ENCODE measurements at regions not wholly inside any gene's neighbourhood (a gene's known extent, or its start where the extent isn't known, plus 50 kb on each side); places are given as distances from the start of the nearest gene placed in this dataset.

GRCh38 chr2:16296331-16297250 lies 356.2 kb downstream of the MYCN start:
- Mint-ChIP-seq H3K27ac (no peak overlapping the region), H3K9me3 (no peaks in the 10 kb centered on the region), H3K4me3 (ENCODE audit: low read depth) (no peak overlapping the region), H3K27me3 (ENCODE audit: low read depth) (peaks cover 3% of the 10 kb centered on the region), H3K4me1 (ENCODE audit: low read depth) (no peaks in the 10 kb centered on the region), H3K36me3 (ENCODE audit: low read depth) (no peaks in the 10 kb centered on the region)
- intact Hi-C loops (cut with micrococcal nuclease), result no loop called here
- no peak for DNase-seq (ENCODE audit: low spot score)

GRCh38 chr2:16296038-16296290 lies 355.6 kb downstream of the MYCN start:
- no peak for DNase-seq (ENCODE audit: low spot score)
- no peaks in the 10 kb centered on the region for H3K36me3 Mint-ChIP-seq (ENCODE audit: low read depth)
- peaks cover 3% of the 10 kb centered on the region for H3K27me3 Mint-ChIP-seq (ENCODE audit: low read depth)
- no peak overlapping the region for H3K27ac Mint-ChIP-seq
- H3K4me1 Mint-ChIP-seq (ENCODE audit: low read depth), result no peaks in the 10 kb centered on the region
- no peak overlapping the region for H3K4me3 Mint-ChIP-seq (ENCODE audit: low read depth)
- H3K9me3 Mint-ChIP-seq, result no peaks in the 10 kb centered on the region
- intact Hi-C loops (cut with micrococcal nuclease), result no loop called here

- no peak for DNase-seq (ENCODE audit: low spot score)
- no peak overlapping the region for H3K4me3 Mint-ChIP-seq (ENCODE audit: low read depth)
- H3K27me3 Mint-ChIP-seq (ENCODE audit: low read depth), result no peaks in the 10 kb centered on the region
- no peaks in the 10 kb centered on the region for H3K36me3 Mint-ChIP-seq (ENCODE audit: low read depth)
- intact Hi-C loops (cut with micrococcal nuclease), result no loop called here
- H3K4me1 Mint-ChIP-seq (ENCODE audit: low read depth), result no peaks in the 10 kb centered on the region
- H3K27ac Mint-ChIP-seq, result no peak overlapping the region
- H3K9me3 Mint-ChIP-seq, result no peaks in the 10 kb centered on the region
These were observed 354.4 kb downstream of the MYCN start for GRCh38 chr2:16294791-16295190.

DNA sequence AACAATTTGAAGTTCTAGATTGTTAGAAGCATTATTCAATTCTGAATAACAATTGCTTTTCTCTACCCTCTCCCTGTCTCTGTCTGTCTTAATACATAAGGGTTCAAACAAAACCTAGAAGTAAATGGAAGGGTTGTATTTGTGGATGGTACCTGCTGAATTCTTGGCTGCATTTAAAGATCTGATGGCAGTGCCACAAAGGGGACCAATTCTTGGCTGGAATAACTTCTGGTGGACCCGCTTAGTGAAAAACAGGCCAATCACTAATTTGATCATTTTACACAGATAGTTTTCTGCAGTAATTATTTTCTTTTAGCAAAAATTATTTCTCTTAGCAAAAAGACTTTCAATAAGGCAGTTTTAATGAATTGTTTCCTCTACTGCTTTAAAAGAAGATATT lies 353.5 kb downstream of the MYCN start:
- Mint-ChIP-seq H3K36me3 (ENCODE audit: low read depth) (no peaks in the 10 kb centered on the region), H3K27me3 (ENCODE audit: low read depth) (no peaks in the 10 kb centered on the region)
- intact Hi-C loops (cut with micrococcal nuclease), result no loop called here

DNA sequence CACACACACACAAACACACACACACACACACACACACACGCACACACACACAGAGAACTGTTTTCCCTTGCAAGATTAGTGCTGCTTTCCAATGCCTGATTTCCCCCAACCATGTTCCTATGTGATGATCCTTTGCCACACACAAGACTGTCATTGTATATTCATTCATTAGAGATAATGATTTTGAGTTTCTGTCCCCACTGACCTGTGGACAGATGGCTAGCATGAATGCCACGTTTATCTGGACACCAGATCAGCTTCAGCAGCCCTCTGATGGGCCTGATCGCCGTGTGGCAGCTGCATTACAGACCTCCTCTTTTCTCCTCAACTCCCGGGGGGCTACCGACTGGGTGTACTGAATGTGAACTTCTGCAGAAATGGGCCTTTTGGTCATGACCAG lies 353.0 kb downstream of the MYCN start:
- no peak overlapping the region for H3K4me3 Mint-ChIP-seq (ENCODE audit: low read depth)
- no peaks in the 10 kb centered on the region for H3K9me3 Mint-ChIP-seq
- no peaks in the 10 kb centered on the region for H3K4me1 Mint-ChIP-seq (ENCODE audit: low read depth)
- H3K36me3 Mint-ChIP-seq (ENCODE audit: low read depth), result no peaks in the 10 kb centered on the region
- no peaks in the 10 kb centered on the region for H3K27me3 Mint-ChIP-seq (ENCODE audit: low read depth)
- DNase-seq (ENCODE audit: low spot score), result no peak
- intact Hi-C loops (cut with micrococcal nuclease), result no loop called here
- no peak overlapping the region for H3K27ac Mint-ChIP-seq

More for the DNA sequence above, 353.5 kb downstream of the MYCN start:
- Mint-ChIP-seq H3K4me1 (ENCODE audit: low read depth) (no peaks in the 10 kb centered on the region), H3K9me3 (no peaks in the 10 kb centered on the region), H3K4me3 (ENCODE audit: low read depth) (no peak overlapping the region), H3K27ac (no peak overlapping the region)
- no peak for DNase-seq (ENCODE audit: low spot score)

DNA sequence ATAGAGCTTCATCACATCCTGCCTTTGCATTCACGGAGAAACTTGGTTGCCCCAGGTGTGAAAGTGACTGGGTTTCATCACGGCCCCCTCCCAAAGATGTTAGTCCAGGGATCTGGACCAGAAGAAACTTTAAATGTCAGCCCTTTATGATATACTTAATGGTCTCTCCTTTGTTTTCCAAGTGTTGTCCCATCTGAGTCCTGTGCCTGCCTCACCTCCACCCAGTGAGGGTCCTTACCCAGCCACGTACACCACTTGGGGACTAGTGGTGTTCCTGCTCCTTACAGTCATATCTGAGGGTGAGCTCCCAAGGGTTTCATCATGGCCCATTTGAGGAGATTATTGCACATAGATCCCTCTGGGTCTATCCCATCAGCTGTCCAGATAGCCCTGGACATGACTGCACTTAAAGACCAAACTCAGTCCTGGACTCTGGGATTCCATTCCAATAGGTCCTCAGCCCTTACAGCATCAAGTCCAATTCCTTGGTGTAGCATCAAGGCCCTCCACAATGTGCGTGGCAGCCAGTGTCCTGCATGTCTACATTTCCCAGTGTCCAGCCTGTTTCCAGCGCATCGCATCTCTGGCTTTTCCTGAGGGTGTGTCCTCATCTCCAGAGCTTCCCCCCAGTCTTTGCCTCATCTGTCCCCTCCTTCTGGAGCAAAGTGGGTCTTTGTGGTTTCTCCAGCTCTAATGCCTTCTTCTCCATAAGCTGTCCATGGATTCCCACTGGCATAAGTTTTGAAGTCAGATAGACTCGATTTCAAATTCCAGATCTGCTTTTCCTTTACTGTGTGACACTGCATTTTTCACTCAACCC lies 351.6 kb downstream of the MYCN start:
- Mint-ChIP-seq H3K4me1 (ENCODE audit: low read depth) (no peaks in the 10 kb centered on the region), H3K36me3 (ENCODE audit: low read depth) (no peaks in the 10 kb centered on the region), H3K4me3 (ENCODE audit: low read depth) (no peak overlapping the region), H3K27me3 (ENCODE audit: low read depth) (no peaks in the 10 kb centered on the region), H3K9me3 (no peaks in the 10 kb centered on the region), H3K27ac (no peak overlapping the region)
- intact Hi-C loops (cut with micrococcal nuclease), result no loop called here
- no peak for DNase-seq (ENCODE audit: low spot score)

DNA sequence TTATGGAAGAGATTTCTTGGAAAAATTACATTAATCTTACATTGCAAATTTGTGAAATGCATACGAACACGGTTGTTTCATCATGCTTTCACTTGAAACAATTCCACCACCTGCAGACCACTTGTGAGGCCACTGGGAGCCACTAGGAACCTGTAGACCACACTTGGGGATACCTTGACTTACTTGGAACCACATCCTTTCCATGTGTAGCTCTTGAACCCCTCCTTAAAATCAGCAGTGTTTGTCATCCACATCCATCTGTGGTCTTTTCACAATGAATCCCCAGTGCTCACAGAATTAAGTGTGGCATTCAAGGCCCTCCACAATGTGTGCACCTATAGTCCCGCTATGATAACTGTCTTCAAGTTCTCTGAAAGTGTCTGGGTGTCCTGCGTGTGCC lies 350.9 kb downstream of the MYCN start:
- Mint-ChIP-seq H3K36me3 (ENCODE audit: low read depth) (no peaks in the 10 kb centered on the region), H3K4me3 (ENCODE audit: low read depth) (no peak overlapping the region), H3K27me3 (ENCODE audit: low read depth) (no peaks in the 10 kb centered on the region), H3K27ac (no peak overlapping the region), H3K9me3 (no peaks in the 10 kb centered on the region), H3K4me1 (ENCODE audit: low read depth) (no peaks in the 10 kb centered on the region)
- intact Hi-C loops (cut with micrococcal nuclease), result no loop called here
- no peak for DNase-seq (ENCODE audit: low spot score)

DNA sequence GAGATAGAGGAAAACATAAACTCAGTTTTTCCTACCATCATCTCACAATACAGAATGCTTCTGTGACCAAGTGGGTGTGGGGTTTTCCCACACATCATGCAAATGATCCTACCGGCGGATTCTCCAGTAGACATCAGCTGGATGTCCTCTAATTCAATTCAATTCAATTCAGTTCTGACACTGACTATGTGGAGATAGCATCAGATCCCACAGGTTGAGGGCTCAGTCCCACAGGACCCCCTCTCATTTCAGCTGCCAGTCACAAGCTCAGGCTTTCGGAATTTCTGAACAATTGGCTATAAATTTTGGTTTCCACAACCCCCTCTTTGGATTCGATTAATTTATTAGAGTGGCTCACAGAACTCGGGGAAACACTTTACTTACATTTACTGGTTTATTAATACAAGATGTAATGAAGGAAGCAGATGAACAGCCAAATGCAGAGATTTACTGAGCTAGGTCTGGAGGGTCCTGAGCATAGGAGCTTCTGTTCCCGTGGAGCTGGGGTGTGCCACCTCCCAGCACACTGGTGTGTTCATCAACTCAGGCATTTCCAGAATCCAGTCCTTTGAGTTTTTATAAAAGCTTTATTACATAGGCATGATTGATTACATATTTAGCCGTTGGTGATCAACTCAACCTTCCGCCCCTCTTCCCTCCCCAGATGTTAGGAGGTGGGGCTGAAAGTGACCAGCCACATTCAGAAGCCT lies 350.1 kb downstream of the MYCN start:
- Mint-ChIP-seq H3K36me3 (ENCODE audit: low read depth) (no peaks in the 10 kb centered on the region), H3K4me3 (ENCODE audit: low read depth) (no peak overlapping the region), H3K9me3 (no peaks in the 10 kb centered on the region), H3K4me1 (ENCODE audit: low read depth) (no peaks in the 10 kb centered on the region), H3K27ac (no peak overlapping the region), H3K27me3 (ENCODE audit: low read depth) (no peaks in the 10 kb centered on the region)
- DNase-seq (ENCODE audit: low spot score), result no peak
- intact Hi-C loops (cut with micrococcal nuclease), result no loop called here

GRCh38 chr2:16288371-16289112 lies 348.2 kb downstream of the MYCN start:
- DNase-seq (ENCODE audit: low spot score), result no peak
- intact Hi-C loops (cut with micrococcal nuclease), result no loop called here
- Mint-ChIP-seq H3K4me1 (ENCODE audit: low read depth) (no peaks in the 10 kb centered on the region), H3K27me3 (ENCODE audit: low read depth) (no peaks in the 10 kb centered on the region), H3K9me3 (no peaks in the 10 kb centered on the region), H3K4me3 (ENCODE audit: low read depth) (no peak overlapping the region), H3K27ac (no peak overlapping the region), H3K36me3 (ENCODE audit: low read depth) (no peaks in the 10 kb centered on the region)

GRCh38 chr2:16287831-16288230 lies 347.5 kb downstream of the MYCN start:
- no peak overlapping the region for H3K4me3 Mint-ChIP-seq (ENCODE audit: low read depth)
- DNase-seq (ENCODE audit: low spot score), result no peak
- no peaks in the 10 kb centered on the region for H3K9me3 Mint-ChIP-seq
- no peaks in the 10 kb centered on the region for H3K27me3 Mint-ChIP-seq (ENCODE audit: low read depth)
- no peak overlapping the region for H3K27ac Mint-ChIP-seq
- intact Hi-C loops (cut with micrococcal nuclease), result no loop called here
- H3K4me1 Mint-ChIP-seq (ENCODE audit: low read depth), result no peaks in the 10 kb centered on the region
- H3K36me3 Mint-ChIP-seq (ENCODE audit: low read depth), result no peaks in the 10 kb centered on the region

DNA sequence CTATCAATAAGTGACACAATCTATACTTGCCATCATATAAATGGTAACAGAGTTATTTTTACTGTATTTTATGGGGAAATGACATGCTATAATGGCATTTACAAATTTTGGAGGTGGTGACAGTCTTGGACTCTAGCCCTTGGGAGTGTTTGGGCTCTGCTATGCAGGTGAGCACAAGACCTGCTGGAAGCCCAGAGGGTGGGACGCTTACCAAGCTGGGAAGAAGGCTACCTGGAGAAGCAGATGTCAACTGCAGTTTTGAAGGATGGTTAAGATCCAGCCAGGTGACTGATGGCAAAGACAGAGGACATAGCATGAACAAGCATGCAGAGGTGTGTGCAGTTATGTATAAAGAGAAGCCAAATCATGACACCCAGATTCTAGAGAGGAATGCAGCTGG lies 346.9 kb downstream of the MYCN start:
- Mint-ChIP-seq H3K9me3 (no peaks in the 10 kb centered on the region), H3K36me3 (ENCODE audit: low read depth) (no peaks in the 10 kb centered on the region), H3K4me1 (ENCODE audit: low read depth) (no peaks in the 10 kb centered on the region), H3K27me3 (ENCODE audit: low read depth) (no peaks in the 10 kb centered on the region), H3K4me3 (ENCODE audit: low read depth) (no peak overlapping the region), H3K27ac (no peak overlapping the region)
- DNase-seq (ENCODE audit: low spot score), result no peak
- intact Hi-C loops (cut with micrococcal nuclease), result no loop called here

GRCh38 chr2:16285813-16286510 lies 345.6 kb downstream of the MYCN start:
- no peaks in the 10 kb centered on the region for H3K27me3 Mint-ChIP-seq (ENCODE audit: low read depth)
- intact Hi-C loops (cut with micrococcal nuclease), result no loop called here
- no peaks in the 10 kb centered on the region for H3K9me3 Mint-ChIP-seq
- H3K36me3 Mint-ChIP-seq (ENCODE audit: low read depth), result no peaks in the 10 kb centered on the region
- H3K4me3 Mint-ChIP-seq (ENCODE audit: low read depth), result no peak overlapping the region
- DNase-seq (ENCODE audit: low spot score), result no peak
- H3K4me1 Mint-ChIP-seq (ENCODE audit: low read depth), result no peaks in the 10 kb centered on the region
- H3K27ac Mint-ChIP-seq, result no peak overlapping the region

Measured in activated T-helper 2 cell treated with anti-CD3 and anti-CD28 coated beads, Interferon-gamma antibody, Interleukin-2, Interleukin-4, amounts not matched to agents 10 μg/mL and 5 μg/mL and 100 μg/mL, durations not matched to agents 14 hours and 24 hours and 36 hours (primary cell).